ENCODE measurements at regions not wholly inside any gene's neighbourhood (a gene's known extent, or its start where the extent isn't known, plus 50 kb on each side); places are given as distances from the start of the nearest gene placed in this dataset.

DNA sequence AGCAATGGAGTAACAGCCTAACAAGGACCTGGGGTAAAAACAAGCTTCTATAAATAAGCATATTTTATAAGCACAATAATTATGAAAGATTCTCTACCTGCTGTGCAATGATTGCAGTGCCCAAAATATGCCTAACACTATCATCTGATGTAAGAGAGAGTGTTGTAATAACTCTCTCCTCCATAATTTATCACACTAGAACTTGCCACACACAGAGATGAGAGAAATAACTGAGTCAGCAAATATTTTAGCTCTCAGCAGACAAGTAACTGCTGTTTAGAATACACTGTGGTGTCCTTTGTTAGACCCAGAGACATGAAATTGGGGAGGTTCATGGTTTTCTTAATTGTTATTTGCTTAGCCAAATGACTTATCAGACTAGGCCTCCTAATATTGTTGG is 105.3 kb upstream of the ACP3 start:
- TF ChIP-seq, protein P1, sequence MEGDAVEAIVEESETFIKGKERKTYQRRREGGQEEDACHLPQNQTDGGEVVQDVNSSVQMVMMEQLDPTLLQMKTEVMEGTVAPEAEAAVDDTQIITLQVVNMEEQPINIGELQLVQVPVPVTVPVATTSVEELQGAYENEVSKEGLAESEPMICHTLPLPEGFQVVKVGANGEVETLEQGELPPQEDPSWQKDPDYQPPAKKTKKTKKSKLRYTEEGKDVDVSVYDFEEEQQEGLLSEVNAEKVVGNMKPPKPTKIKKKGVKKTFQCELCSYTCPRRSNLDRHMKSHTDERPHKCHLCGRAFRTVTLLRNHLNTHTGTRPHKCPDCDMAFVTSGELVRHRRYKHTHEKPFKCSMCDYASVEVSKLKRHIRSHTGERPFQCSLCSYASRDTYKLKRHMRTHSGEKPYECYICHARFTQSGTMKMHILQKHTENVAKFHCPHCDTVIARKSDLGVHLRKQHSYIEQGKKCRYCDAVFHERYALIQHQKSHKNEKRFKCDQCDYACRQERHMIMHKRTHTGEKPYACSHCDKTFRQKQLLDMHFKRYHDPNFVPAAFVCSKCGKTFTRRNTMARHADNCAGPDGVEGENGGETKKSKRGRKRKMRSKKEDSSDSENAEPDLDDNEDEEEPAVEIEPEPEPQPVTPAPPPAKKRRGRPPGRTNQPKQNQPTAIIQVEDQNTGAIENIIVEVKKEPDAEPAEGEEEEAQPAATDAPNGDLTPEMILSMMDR (IDR thresholded peaks at IDR 0.05): no peak
- TF ChIP-seq POLR2A (IDR thresholded peaks at IDR 0.05) (no peak), POLR2AphosphoS5 (IDR thresholded peaks at IDR 0.05; ENCODE audit: insufficient read depth in 1 of 2, low read depth in 1 of 2) (no peak)
